ENCODE measurements at regions not wholly inside any gene's neighbourhood (a gene's known extent, or its start where the extent isn't known, plus 50 kb on each side); places are given as distances from the start of the nearest gene placed in this dataset.
"Not testable (repeated sequence)": the region's sequence is repeated elsewhere in the genome, so short reads cannot be mapped to it uniquely, and the experiment has no call there.

GRCh38 chr2:8111193-8111592 lies 570.7 kb upstream of the ID2 start:
- no peak for DNase-seq (ENCODE audit: low read depth, low spot score)

- DNase-seq (ENCODE audit: low read depth, low spot score) = no peak
Measured at GRCh38 chr2:8115456-8115855, 566.4 kb upstream of the ID2 start.

GRCh38 chr2:8115966-8116365 lies 565.9 kb upstream of the ID2 start:
- DNase-seq (ENCODE audit: low read depth, low spot score) = no peak

DNA sequence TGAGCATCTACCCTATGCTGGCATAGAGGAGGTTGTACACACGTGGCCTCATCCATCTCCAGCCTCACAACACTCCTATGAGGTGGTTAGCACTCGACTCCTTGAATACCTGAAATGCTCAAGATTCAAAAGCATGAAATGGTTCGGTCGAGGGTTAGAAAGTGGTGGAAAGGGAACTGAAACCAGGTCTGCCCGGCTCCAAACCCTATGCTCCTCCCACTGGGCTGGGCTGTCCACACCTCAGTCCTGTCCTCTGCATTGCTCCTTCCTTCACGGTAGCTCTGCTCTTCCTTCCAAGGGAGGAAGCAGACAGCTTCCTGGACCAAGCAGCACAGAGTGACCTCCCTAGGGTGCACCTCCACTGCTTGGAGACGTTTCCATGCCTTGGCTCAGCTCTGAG lies 565.2 kb upstream of the ID2 start:
- no peak for DNase-seq (ENCODE audit: low read depth, low spot score)

- DNase-seq (ENCODE audit: low read depth, low spot score) = no peak
Measured at GRCh38 chr2:8118940-8119781, 562.7 kb upstream of the ID2 start.

- DNase-seq (ENCODE audit: low read depth, low spot score) = no peak
Measured at GRCh38 chr2:8119782-8120505, 561.9 kb upstream of the ID2 start.

- no peak for DNase-seq (ENCODE audit: low read depth, low spot score)
Measured at GRCh38 chr2:8120506-8120860, 561.4 kb upstream of the ID2 start.

DNA sequence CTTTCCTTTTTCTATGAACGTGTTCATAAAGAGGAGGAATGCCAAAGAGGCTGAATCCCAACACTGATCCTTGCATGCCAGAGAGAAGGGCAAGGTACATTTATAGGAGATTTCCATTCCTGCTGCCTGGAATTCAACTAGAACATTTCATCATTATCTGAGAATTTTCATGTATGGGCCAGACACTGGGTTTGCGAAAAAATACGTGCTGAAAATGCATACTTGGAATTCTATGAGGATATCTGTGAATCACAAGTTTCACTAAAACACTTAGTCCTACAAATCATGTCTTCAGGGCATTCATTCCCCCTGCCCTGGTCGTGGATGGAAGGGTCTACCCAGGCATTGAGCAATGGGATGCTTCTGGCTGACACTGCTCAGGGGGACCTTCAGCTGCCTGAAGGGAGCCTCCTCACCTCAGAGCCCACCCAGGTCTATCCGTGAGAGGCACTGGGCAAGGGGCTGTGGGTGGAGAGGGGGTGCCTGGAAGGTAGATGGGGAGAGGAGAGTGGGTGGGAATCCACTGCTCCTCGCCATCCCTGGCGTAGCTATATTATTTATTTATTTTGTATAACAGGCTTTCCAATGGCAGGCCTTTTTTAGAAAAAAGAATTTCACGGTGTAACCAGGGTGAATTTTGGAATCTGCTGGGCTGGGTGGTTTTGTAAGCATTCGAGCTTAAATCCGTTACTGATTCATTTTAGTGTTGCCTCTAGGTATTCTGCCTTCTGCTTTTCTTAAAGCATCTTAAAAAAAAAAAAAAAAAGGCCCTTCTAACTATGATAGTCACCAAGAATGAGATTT lies 560.6 kb upstream of the ID2 start:
- no peak for DNase-seq (ENCODE audit: low read depth, low spot score)

DNA sequence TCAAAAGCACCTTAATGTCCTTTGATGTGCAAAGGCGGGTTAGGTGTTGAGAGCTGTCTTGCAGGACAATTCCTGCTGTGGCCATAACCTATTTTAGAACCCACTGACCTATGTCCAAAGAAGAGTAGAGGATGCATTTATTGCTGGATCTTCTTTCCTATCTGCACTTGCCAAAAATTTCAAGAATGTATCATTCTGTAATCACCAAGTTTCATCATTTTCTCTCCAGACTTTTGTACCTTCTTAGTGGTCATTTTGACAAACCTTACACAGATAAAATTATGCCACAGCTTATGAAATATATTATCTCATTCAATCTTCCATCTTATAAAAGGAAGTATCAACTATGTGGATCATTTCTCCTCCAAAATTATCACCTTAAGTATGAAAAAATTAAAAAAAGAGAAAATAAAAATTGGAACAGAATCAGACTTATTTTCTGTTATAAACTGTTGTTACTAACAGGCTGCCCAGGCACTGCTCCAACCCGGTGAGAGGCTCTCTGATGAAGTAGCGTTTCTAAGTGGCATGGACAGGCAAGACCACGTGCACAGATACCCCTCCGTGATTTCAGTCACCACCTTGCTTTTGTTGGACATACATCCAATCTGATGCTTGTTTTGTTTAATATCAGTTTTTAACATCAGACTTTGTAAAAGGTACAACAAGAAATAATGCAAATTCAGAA lies 559.9 kb upstream of the ID2 start:
- DNase-seq (ENCODE audit: low read depth, low spot score) = no peak

- no peak for DNase-seq (ENCODE audit: low read depth, low spot score)
Measured at GRCh38 chr2:8122520-8122919, 559.3 kb upstream of the ID2 start.

GRCh38 chr2:8123464-8123863 lies 558.4 kb upstream of the ID2 start:
- no peak for DNase-seq (ENCODE audit: low read depth, low spot score)

GRCh38 chr2:8125741-8126711 lies 555.8 kb upstream of the ID2 start:
- no peak for DNase-seq (ENCODE audit: low read depth, low spot score)

- DNase-seq (ENCODE audit: low read depth, low spot score) = no peak
Measured at GRCh38 chr2:8126783-8127182, 555.1 kb upstream of the ID2 start.

GRCh38 chr2:8131423-8131822 lies 550.4 kb upstream of the ID2 start:
- DNase-seq (ENCODE audit: low read depth, low spot score) = not testable (repeated sequence)

- no peak for DNase-seq (ENCODE audit: low read depth, low spot score)
Measured at GRCh38 chr2:8132351-8132831, 549.5 kb upstream of the ID2 start.

GRCh38 chr2:8132879-8133278 lies 549.0 kb upstream of the ID2 start:
- no peak for DNase-seq (ENCODE audit: low read depth, low spot score)

GRCh38 chr2:8133363-8133762 lies 548.5 kb upstream of the ID2 start:
- DNase-seq (ENCODE audit: low read depth, low spot score) = no peak

DNA sequence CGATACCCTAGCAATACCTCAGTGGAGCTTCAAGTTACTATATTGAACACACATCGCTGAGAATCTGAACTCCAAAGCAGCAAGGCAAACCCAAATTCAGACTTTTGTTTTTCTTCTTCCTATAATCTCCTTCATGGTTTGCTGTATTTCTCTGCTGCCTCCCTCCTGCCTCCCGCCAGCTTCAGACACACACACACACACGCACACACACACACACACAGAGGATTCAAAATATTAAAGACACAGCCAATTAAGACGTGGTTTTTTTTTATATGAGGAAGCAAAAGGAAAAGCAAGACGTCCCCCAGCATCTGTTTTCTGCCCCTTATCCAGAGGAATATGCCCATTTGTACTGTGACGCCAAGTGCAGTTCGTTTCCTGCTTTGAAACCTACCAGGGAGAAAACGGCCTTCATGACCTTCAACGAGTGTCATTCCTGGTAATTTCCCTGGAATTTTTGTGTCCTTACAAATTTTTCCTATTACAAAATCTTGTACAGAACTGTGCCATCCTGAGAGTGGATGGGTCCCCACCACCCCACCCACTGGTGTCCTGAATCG lies 547.9 kb upstream of the ID2 start:
- no peak for DNase-seq (ENCODE audit: low read depth, low spot score)

DNA sequence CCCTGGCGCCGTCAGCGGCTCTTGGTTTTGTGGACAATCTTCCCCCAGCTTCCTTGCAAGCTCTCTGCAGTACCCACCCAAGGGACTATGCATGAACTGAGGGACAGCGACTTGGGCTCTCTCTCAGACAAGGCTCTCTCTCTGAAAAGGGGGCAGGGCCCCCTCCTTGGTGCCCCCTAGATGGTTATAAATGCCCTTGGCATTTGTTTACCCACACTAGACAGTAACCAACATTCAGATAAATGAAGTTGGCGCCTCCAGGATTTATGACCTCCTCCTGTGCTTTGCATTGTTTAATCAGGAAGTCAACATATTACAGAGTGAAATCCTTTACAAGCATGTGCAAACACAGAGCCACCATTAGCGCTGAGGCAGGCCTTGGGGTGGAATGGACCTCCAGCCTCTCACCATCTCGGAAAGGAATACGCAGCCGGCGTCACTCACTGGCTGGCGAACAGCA lies 547.4 kb upstream of the ID2 start:
- no peak for DNase-seq (ENCODE audit: low read depth, low spot score)

All from activated naive CD8-positive, alpha-beta T cell treated with anti-CD3 and anti-CD28 coated beads, Interleukin-2, amount 50 U/mL, for 16 hours (primary cell).